ENCODE measurements at regions not wholly inside any gene's neighbourhood (a gene's known extent, or its start where the extent isn't known, plus 50 kb on each side); places are given as distances from the start of the nearest gene placed in this dataset.

DNA sequence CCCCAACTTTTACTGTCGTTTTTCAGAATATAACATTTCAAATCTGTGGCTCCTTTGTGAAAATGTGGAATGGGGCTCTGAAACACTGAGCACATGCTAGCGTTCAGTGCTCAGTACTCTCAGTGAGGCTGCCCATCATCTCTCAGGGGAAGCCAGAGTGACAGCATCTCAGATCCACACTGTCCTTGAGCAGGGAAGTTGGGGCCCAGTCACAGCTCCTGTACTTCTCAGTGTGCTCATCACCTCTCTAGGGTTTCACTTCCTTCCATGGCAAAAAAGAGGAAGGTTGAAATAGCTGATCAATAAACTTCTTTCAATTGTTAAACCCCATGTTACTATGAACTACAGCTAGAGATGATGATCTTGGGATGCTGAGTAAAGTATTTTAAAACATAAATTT, 565.9 kb upstream of the SPRY2 start:
- TF ChIP-seq, protein P1, sequence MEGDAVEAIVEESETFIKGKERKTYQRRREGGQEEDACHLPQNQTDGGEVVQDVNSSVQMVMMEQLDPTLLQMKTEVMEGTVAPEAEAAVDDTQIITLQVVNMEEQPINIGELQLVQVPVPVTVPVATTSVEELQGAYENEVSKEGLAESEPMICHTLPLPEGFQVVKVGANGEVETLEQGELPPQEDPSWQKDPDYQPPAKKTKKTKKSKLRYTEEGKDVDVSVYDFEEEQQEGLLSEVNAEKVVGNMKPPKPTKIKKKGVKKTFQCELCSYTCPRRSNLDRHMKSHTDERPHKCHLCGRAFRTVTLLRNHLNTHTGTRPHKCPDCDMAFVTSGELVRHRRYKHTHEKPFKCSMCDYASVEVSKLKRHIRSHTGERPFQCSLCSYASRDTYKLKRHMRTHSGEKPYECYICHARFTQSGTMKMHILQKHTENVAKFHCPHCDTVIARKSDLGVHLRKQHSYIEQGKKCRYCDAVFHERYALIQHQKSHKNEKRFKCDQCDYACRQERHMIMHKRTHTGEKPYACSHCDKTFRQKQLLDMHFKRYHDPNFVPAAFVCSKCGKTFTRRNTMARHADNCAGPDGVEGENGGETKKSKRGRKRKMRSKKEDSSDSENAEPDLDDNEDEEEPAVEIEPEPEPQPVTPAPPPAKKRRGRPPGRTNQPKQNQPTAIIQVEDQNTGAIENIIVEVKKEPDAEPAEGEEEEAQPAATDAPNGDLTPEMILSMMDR (IDR thresholded peaks at IDR 0.05), result no peak
- TF ChIP-seq POLR2A (IDR thresholded peaks at IDR 0.05), result no peak
